KOPT-K1 (cell line): ENCODE measurements at regions not wholly inside any gene's neighbourhood (a gene's known extent, or its start where the extent isn't known, plus 50 kb on each side); places are given as distances from the start of the nearest gene placed in this dataset.
"Not testable (repeated sequence)": the region's sequence is repeated elsewhere in the genome, so short reads cannot be mapped to it uniquely, and the experiment has no call there.

Source experiments
- H3K27ac ChIP-seq: fragments of 200-600 bp; sonication (generic); 2 replicates; pipeline ENCODE4 v1.5.1; 2016; ENCODE audit warnings: antibody characterized with exemption, mild to moderate bottlenecking, low read depth, low read length; ENCODE audit not compliant: poor library complexity, severe bottlenecking
- H3K36me3 ChIP-seq: fragments of 200-600 bp; sonication (generic); 2 replicates; pipeline ENCODE4 v1.5.1; 2017; ENCODE audit warnings: antibody characterized with exemption, mild to moderate bottlenecking, low read length, moderate library complexity; ENCODE audit not compliant: insufficient read depth
- H3K9me3 ChIP-seq: fragments of 200-600 bp; sonication (generic); 2 replicates; pipeline ENCODE4 v1.5.1; 2017; ENCODE audit warnings: antibody characterized with exemption, low read length, mild to moderate bottlenecking; ENCODE audit not compliant: insufficient read depth, poor library complexity, severe bottlenecking

DNA sequence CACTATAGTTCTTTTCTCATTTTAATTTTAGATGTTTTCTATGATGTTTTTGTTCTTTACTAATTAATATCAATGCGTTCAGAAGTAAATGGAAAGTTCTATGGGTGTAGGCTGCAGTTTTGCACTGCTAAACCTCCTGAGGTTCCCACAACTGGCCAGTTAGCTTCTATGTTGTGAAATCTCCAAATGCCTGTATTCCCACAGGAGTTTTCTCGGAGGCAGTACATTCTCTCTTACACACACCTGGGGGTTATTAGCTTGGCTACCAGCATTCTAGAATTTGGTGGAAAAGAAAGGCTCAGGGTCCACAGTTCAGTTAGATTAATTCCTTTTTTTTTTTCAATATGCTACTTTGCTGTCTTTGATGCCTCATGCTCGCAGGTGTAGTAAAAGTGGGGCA lies 216.9 kb upstream of the NRIP1 start:
- Histone ChIP-seq H3K36me3 (no peaks in the 10 kb centered on the region), H3K27ac (no peak overlapping the region), H3K9me3 (no peaks in the 10 kb centered on the region)

DNA sequence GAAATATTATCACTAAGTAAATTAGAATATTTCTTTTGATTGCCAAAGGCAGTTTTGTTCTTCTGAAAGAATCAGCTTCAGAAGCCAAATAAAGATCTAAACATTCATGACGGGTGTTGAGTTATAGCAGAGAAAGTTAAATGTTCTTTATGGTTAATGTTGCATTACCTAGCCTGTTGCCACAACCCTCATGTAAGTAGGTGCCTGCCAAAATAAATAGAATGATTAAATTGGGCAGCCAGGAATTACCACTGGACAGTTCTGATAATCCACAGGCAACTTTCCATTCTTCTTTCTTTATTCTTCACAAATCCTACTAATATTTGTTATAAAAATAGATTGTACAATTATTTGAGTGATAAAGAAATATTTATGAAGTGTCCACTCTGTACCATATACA lies 217.9 kb upstream of the NRIP1 start:
- H3K36me3 ChIP-seq = no peaks in the 10 kb centered on the region
- no peaks in the 10 kb centered on the region for H3K9me3 ChIP-seq
- H3K27ac ChIP-seq = no peak overlapping the region

DNA sequence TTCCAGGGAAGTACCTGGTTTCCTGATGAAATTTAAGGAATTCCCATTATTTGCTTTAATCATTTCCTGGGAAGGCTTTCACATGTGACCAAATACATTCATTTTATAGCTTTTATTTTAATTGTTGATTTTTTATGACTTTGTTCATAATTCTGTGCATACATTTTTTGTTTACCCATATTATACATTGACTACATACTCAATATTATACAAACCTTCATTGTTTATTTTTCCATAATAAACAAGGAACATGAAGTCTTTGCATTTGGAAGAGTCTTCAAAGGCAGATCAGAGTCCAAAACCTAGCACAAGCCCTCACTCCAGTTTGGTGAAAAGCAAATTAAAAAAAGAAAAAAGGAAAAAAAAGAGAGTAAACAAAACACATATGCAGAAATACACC lies 218.3 kb upstream of the NRIP1 start:
- Histone ChIP-seq H3K9me3 (no peaks in the 10 kb centered on the region), H3K36me3 (no peaks in the 10 kb centered on the region), H3K27ac (no peak overlapping the region)

DNA sequence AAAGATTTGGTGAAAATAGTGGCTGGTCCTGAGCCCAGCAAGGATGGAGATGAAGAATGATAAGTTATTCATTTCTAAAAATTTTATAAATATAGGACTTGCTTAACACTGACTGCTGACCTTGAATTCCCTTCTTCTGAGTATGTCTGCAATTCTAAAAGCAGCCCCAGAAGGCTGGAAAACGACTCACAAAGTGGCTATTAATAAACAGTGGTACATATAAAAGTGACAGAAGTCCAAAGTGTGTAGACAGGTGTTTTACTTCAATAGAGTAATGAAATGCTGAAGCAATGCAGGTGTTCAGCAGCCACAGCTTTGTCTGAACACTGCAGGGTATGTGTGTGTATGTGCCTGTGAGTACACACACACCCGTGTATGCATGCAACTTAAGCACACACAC lies 219.0 kb upstream of the NRIP1 start:
- Histone ChIP-seq H3K27ac (no peak overlapping the region), H3K9me3 (no peaks in the 10 kb centered on the region), H3K36me3 (no peaks in the 10 kb centered on the region)

DNA sequence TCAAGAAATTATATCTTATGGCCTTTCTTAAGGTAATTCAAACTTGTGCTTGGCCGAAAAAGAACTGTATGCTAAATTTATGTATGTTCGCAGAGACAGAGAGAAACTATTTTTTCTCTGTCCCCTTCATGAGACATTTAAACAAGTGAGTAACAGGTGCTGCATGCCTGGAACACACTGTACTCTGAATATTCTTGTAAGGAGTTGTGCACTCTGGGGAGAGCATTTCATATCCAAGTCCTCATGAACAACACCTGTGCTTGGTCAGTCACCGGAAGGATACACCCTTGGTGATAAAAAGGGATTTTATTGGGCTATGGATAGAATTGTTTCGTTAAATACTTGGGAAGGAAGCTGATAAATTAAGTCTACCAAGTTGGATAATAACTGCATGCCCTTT lies 220.8 kb upstream of the NRIP1 start:
- Histone ChIP-seq H3K36me3 (no peaks in the 10 kb centered on the region), H3K9me3 (no peaks in the 10 kb centered on the region), H3K27ac (no peak overlapping the region)

DNA sequence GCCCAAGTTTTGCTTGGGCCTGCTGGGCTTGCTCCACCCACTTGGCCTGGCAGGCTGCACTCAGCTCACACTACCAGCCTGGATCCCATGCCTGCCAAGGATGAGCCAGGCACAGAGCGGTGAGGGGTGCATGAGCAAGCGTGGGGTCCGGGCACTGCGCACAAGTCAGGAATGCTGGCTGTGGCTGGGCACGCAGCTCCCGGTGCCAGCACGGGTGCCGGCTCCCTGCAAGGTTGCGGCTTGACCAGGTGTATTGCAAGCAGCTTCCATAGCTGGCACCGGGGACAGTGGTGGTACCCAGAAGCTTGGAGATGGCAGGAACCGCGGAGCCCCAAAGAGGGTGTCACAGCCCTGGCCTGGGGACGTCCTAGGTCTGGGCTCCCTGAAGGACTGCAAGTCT lies 224.4 kb upstream of the NRIP1 start:
- H3K27ac ChIP-seq = no peak overlapping the region
- H3K36me3 ChIP-seq = no peaks in the 10 kb centered on the region
- H3K9me3 ChIP-seq = no peaks in the 10 kb centered on the region

DNA sequence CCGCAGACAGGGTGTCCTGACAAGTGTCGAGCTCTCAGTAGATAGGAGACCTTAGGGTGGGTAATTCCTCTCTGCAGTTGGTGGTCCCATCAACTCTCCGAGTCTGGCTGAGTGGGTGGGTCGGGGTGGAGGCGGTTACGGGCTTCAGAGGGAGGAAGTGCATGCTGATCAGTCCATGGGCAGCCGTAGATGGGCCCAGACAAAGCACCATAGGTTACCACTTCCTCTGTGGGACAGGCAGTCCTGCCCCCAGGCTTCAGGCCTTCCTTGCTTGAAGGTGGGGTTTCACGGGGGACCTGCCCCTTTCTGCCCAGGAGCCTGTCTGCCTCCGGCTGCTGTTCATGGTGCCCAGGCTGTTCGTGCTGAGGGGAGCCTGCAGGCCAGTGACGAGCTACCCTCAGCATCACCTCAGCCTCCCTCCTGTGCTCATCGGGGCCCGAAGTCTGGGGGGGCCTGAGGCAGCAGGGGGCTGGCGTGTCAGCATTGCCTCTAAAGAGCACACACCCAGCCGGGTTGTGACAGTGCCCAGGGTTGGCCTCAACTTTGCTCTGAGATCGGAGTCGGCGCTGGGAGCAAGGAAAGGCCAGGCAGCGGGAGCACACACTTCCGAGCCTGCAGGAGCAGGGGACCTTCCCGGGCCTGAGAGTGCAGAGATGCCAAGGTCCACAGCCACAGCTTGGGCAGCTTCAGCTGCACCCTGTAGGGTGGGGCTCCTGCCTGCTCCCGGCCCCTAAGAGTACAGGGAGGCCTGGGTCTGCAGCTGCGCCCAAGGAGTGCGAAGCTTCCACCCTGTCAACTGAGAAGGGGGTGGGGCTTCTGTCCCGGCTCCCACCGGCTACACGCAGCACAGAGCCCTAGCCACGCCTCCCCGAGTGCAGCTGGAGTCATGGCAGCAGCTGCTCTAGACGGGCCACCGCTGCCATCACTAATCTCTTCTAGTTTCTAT lies 225.4 kb upstream of the NRIP1 start:
- Histone ChIP-seq H3K27ac (no peak overlapping the region), H3K36me3 (no peaks in the 10 kb centered on the region), H3K9me3 (no peaks in the 10 kb centered on the region)

DNA sequence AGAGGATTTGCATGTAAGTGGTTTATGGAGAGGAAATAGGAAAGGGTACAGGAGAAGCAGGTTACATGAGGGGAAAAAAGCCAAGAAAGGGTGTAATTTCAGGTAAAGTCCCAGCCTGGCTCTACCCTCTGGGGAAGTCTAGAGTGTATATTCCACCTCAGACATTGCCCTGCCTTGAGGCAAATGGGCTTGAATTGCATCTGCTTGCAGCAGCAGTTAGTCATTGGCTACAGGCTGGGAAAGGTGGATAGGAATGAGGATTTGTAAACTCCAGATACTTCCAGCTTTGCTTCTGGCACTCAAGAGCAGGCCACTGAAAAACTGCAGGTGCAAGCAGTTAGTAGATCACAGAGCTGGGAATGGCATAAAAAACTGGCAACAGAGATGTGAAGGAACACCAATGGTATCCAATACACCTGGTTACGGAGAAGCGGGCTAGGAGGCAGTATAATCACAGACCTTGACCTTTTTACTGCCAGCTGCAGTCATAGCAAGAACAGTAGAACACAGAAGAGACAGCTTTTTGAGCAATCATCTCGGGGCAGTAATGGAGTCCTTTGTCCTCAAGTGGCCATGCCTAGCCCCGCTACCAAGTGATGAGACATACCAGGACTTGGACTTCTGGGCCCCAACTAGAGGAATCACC lies 226.9 kb upstream of the NRIP1 start:
- no peaks in the 10 kb centered on the region for H3K36me3 ChIP-seq
- H3K27ac ChIP-seq = no peak overlapping the region
- no peaks in the 10 kb centered on the region for H3K9me3 ChIP-seq

DNA sequence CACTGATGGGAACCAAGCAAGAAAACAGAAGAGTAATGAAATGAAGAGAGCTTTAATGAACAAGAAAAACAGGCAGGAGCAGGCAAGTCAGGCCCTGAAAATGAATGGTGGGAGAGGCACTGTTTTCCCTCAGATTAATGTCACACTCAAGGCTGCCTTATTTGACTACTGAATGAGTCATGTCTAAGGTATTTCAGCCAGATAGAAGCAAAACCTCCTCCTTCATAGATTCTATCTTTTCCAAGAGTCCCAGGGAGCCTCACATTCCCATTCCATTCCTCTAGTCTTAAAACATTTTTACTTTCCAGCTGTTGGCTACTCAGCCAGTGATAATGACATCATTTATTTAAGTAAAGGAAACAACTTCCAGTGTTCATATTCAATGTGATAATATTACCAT lies 228.4 kb upstream of the NRIP1 start:
- no peaks in the 10 kb centered on the region for H3K36me3 ChIP-seq
- no peak overlapping the region for H3K27ac ChIP-seq
- H3K9me3 ChIP-seq = no peaks in the 10 kb centered on the region

DNA sequence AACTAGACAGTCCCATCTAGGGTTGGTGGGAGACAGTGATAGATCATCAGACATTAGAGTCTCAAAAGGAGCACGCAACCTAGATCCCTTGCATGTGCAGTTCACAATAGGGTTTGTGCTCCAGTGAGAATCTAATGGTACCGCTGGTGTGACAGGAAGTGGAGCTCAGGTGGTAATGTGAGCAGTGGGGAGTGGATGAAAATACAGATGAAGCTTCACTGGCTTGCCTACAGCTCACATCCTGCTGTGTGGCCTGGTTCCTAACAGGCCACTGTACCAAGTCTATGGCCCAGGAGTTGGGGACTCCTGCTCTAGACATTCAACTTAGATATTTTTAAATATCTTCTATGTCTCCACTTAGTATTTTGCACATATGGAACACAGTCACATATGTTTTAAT lies 231.1 kb upstream of the NRIP1 start:
- Histone ChIP-seq H3K27ac (no peak overlapping the region), H3K9me3 (peaks cover 3% of the 10 kb centered on the region), H3K36me3 (no peaks in the 10 kb centered on the region)

DNA sequence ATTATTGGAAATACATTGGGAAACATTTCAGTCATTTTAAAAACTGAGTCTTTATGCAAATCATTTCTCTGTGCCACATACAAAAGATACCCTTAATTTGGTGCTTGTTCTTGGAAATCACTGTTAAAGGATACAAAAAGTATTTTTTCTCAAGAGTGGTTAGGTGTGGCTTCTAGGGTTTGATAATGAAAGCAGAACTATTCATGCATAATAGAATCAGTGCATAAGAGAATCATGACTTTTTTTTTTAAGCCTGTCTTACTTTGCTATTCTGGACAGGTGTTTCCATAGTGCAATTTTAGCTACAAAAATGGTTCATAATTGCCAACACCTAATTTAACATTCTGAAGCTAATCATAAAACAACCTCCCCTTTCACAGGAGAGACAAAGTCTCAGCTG lies 233.0 kb upstream of the NRIP1 start:
- no peaks in the 10 kb centered on the region for H3K36me3 ChIP-seq
- no peak overlapping the region for H3K27ac ChIP-seq
- peaks cover 14% of the 10 kb centered on the region for H3K9me3 ChIP-seq

DNA sequence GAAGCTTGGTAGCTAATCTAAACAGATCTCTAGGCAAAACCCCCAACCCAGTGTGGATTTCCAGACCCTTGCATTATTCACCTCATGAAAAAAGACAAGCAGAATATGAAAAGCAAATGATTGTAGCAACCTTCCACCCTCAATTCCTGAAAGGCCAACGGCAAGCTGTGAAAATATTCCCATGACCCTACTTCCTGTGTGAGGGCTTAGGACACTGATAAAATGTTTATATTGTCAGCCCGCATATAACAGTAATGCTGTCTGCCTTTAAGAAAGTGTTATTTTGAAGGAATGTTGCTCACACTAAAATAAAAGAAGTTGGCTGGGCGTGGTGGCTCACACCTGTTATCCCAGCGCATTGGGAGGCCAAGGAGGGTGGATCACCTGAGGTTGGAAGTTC lies 233.5 kb upstream of the NRIP1 start:
- no peak overlapping the region for H3K27ac ChIP-seq
- peaks cover 14% of the 10 kb centered on the region for H3K9me3 ChIP-seq
- H3K36me3 ChIP-seq = no peaks in the 10 kb centered on the region

DNA sequence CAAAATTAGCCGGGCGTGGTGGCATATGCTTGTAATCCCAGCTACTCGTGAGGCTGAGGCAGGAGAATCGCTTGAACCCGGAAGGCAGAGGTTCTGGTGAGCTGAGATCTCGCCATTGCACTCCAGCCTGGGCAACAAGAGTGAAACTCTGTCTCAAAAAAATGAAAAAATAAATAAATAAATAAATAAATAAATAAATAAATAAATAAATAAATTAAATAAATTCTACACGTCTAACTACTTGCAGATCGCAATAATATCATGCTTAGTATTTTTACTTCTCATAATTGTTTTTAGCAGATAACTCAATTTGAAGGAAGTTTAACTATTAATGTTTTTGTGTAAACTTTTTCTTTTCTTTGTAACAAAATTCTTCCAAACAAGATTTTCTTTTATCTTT lies 234.0 kb upstream of the NRIP1 start:
- not testable (repeated sequence) for H3K36me3 ChIP-seq, H3K27ac ChIP-seq
- H3K9me3 ChIP-seq = peaks cover 14% of the 10 kb centered on the region

DNA sequence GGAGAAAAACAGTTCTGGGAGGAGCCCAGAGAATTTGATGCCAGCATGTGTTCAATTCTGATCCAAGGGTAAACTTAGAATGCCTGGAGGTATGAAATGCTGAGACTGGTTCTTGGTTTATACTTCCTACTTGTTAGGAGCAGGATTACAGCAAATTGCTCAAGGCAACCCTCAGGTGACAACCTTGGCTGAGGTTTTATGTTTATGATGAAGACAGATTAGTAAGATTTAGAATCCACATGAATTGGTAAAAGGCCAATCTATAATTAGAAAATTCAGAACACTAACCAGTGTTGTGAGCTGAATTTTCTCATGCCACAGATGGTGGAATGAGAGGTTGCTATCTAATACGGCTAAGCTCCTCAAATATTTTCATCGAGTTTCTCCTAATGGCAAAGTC lies 235.3 kb upstream of the NRIP1 start:
- Histone ChIP-seq H3K9me3 (peaks cover 14% of the 10 kb centered on the region), H3K36me3 (no peaks in the 10 kb centered on the region), H3K27ac (no peak overlapping the region)

DNA sequence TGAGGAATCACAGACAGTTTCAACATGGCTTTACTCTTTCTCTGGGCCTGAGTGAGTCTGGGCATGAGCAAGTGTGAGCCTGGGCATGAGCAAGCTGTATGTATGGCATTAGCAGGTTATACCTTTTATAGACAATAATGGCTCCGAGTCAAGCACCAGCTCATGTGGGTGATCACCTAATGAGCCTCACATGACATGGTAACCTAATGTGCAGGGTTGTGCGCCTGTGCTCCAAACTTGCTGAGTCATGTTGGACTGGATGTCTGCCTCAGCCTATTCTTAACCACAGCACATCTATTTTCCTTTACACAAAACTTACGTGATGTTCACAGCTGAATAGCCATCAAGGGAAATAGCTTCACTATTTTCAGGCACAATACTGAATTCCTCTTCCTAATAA lies 236.2 kb upstream of the NRIP1 start:
- H3K27ac ChIP-seq = no peak overlapping the region
- peaks cover 18% of the 10 kb centered on the region for H3K9me3 ChIP-seq
- H3K36me3 ChIP-seq = no peaks in the 10 kb centered on the region

DNA sequence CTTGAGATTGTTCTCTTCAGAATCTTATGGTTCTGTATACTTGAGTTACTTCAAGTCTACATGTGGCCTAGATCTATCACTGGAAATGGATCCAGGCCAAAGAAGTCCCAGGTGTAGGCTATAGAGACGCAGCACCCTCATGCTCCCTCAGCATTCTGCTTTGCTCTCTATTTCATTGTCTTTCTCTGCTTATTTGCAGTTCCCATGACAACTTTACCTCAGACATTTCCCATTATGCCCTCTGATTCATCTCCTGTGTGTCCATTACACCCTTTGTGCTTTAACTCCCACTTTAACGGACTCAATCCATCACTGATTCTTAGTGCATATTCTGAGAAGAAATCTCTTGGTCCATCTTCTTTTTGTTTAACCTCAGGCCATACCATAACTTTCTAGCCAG lies 236.9 kb upstream of the NRIP1 start:
- Histone ChIP-seq H3K27ac (no peak overlapping the region), H3K9me3 (peaks cover 18% of the 10 kb centered on the region)

More for the DNA sequence above, 236.9 kb upstream of the NRIP1 start:
- no peaks in the 10 kb centered on the region for H3K36me3 ChIP-seq
